ENCODE measurements at regions not wholly inside any gene's neighbourhood (a gene's known extent, or its start where the extent isn't known, plus 50 kb on each side); places are given as distances from the start of the nearest gene placed in this dataset.

GRCh38 chr1:31502926-31503511 lies 73.3 kb upstream of the TINAGL1 start:
- TF ChIP-seq CTCF (IDR thresholded peaks at IDR 0.05) (no peak), POLR2A (IDR thresholded peaks at IDR 0.05) (no peak)

Measured in sigmoid colon (tissue), 3 donors.